HG02885 (cell line): ENCODE measurements at regions not wholly inside any gene's neighbourhood (a gene's known extent, or its start where the extent isn't known, plus 50 kb on each side); places are given as distances from the start of the nearest gene placed in this dataset.

ENCODE experiments used
- ATAC-seq: cut with Tn5 transposase; IDR thresholded peaks from one replicate; pipeline ENCODE4 v1.9.1; 2021; ENCODE audit warnings: mild to moderate bottlenecking; ENCODE audit not compliant: unreplicated experiment, poor library complexity

DNA sequence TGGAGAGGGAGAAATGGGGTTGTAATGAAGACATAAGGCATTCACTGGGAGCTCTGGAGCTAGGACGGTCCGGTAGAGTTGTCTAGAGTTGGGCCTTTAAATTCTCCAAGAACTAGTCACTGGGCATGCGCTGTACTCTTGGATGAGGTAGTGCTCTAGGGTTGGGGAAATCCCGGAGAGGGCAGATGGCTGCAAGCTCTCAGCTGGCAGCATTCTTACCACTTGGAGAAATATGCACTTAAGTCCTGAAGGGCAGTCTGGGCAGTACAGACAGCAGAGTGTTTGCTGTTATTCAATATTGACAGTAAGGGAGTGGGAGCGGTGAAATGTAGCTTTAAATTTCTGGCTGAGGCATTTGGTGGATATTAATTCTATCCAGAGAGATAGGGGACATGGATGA, 214.6 kb downstream of the RDH14 start:
- no peak for ATAC-seq

DNA sequence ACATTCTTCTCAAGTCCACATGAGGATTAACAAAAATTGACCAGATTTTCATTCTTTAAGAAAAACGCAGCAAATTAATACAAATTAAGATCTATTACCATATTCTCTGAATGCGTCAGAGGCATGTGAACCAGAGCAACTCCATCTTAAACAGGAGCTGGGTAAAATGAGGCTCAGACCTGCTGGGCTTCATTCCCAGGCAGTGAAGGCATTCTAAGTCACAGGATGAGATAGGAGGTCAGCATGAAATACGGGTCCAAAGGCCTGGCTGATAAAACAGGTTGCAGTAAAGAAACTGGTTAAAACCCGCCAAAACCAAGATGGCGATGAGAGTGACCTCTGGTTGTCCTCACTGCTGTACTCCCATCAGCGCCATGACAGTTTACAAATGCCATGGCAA, 217.6 kb downstream of the RDH14 start:
- ATAC-seq: no peak

DNA sequence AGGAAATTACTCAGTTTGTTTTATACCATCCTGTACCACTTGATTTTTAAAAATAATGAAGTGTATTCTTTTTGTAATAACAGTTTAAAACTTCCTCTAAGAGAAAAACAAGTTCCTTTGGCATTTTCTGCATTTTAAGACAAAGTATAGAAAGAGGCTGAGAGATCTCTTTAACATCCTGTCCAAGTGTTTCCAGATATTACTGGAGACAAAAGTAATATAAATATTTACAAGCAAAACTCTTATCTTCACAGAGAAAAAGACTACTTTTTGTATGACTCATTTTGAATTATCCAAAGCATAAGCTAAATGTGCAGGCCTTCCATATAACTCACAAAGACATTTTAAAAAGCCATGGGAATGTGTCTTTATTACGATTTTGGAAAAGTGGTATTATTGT, 221.1 kb downstream of the RDH14 start:
- no peak for ATAC-seq

DNA sequence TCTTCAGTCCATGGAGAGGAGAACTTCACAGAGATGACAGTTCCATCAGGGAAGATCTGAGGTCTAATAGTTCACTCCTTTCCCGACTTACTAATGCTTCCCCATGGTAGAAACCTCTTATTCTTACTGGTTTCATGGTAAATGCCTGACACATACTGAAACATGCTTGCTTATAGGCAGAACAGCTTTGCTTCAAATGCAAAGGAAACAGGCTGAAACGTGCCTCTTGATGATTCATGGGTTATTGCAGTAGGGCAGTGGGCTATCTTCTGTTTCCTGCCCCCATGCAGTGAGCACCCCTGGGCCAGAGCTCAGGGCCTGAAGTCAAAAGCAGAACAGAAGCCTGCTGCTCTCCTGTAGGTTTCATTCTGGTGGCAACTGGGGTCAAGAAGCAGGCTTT, 223.5 kb downstream of the RDH14 start:
- ATAC-seq: no peak

DNA sequence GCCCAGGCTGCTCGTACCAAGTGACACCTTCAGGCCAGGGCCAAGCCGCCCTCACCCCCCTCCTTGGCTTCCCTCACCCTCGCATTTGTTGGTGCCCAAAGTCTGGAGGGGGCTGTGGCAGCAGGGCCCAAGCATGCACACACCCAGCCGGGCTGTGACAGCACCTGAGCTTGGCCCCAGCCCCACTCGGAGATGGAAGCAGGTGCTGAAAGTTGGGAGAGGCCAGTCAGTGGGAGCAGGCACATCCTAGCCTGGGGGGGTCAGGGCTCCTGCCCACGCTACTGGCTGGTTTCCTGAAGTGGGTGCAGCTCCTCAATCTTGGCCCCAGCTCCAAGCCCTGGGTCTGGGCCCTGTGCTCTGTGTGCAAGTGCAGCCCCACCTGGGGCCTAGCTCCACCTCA, 228.0 kb downstream of the RDH14 start:
- ATAC-seq: no peak

DNA sequence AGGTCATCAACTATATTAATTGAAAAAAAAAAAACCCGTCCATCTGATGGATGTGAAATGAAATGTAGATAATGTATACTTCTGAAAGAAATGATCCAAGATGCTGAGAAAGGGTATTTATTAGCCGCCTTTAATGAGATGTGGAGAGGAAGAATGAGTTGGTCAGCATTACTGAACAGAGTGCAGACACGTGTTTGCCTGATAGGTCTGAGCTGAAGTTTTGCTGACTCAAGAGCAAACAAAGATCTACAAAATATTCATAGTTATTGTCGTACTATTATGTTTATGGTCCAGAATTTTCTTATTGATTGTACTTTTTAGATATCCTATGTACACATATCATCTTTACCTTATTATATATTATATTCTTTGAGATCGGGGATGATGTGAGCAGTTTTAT, 235.3 kb downstream of the RDH14 start:
- ATAC-seq: no peak

DNA sequence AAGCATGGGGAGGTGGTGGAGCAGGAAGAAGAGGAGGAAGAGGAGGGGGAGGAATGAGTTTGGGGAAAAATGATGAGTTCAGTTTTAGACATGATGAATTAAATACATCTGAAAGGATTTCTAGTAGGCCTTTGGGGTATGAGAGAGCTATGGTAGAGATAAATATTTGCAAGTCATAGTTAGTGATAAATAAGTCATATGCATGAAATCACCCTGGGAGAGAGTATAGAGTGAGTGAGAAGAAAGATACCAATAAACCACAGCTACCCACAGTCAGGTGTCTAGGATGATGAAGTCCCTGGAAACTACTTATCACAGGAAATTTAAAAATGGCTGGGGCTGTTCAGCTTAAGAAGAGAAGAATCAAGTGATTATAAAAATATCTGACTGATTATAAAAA, 240.5 kb downstream of the RDH14 start:
- ATAC-seq: no peak

DNA sequence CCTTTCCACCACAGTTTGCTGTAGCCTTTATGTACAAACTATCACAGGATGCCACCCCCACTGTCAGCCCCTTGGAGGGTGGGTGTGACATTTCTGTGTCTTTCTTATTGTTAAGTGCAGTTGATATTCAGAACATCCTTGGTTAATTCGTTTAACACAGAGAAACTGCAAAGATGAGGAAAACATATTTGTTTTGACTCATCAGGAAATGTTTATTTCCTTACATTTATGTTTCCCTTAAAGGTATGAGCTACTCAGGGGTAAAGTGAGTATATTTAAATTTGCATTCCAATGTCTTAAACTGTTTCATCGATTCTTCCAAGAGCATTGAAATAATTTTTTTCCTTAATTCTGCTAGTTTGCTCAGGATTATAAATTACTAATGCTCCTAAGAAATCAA, 243.4 kb downstream of the RDH14 start:
- no peak for ATAC-seq

DNA sequence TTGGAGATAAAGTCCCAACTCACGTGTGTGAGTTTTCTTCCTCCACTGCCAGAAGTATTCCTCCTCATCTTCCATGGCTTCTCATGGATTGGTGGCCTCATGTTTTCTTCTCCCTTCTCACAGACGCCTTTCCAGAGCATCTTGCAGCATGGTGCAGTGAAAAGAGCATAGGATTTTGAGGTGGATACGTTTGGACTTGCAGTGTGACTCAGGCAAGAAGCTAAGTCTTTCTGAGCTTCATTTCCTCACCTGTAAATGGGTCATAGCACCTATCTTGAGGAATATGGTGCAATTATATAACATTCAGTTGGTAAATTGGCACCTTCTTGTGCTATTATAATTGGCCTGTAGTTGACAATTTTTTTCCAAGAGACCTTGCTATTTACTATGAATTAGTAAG, 247.6 kb downstream of the RDH14 start:
- ATAC-seq: no peak

DNA sequence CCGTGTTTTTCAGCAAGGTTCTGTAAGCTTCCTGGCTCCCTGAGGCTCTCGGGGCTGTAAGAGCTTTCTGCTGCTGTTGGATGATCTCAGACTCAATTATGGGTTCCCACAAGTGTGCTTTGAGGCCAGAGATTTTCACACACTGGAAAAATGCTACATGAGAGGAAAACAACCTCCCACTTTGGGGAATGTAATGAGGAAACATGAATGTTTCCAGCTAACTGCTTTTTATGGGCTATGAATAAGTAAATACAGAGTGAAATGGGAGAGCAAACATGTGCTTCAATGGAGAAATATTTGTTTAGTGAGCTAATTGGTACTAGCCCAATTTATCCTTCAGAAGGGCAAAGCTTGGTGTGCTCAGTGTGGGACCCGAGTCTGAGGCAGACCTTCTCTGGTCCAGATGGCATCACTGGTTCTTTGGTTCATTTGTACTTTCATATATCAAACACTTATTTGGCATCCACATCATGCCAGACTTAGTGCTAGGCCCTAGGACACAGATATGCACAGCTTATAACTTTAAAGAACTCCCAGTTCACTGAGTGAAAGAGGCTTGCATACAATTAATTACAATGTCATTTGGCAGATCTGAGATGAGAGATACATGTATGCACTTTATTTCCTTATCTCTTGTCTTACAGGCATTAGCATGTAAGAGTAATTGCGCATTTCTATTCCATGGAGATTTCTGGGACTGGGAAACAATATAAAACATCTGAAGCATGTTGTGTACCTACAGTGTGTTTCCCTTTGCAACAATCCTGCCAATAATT, 248.8 kb downstream of the RDH14 start:
- ATAC-seq: no peak

DNA sequence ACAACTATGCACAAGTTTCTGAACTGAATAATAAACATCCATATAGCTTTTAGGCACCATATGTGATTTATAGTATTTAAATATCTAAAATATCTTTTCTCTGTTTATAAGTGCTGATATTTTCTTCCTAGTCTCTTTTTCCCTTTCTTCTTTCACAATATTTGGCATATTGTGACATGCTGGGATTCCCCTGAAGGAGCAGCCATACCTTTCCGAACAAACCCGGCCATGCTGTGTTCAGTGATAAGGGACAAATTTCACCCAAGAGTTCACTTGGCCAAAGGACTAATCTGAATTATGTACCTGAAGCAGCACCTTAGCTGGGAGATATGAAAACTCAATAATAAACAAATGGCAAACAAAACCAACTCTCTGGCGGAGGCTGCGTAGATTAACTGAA, 250.8 kb downstream of the RDH14 start:
- no peak for ATAC-seq

DNA sequence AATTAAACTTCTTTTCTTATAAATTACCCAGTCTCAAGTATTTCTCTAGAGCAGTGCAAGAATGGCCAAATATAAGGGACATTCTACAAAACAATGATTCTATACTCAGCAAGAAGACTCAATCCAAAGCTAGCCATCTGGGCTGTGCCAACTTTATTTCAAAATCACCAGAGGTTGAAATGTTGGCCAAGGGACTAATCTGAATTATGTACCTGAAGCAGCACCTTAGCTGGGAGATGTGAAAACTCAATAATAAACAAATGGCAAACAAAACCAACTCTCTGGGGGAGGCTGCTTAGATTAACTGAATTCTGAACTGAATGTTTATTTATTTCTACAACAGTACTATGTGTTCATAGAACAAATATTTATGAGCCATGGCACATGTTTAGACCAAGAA, 251.3 kb downstream of the RDH14 start:
- no peak for ATAC-seq

DNA sequence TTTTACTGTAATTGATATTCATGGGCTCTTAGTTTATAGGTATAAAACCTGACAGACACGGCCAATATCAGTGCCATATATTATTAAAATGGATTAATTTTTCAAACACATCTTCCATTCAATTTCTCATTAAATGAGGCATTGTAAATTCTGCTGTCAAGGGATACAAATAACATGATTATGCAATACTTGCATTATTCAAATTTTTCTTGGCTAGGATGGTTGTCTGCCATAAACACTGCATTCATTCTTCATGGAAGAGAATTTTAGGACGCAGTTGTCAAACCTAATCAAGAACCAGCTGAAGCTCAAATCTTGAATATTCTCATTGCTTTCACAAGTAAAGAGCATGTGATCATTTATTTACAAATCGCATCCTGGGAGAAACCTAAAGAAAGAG, 255.6 kb downstream of the RDH14 start:
- ATAC-seq: no peak

DNA sequence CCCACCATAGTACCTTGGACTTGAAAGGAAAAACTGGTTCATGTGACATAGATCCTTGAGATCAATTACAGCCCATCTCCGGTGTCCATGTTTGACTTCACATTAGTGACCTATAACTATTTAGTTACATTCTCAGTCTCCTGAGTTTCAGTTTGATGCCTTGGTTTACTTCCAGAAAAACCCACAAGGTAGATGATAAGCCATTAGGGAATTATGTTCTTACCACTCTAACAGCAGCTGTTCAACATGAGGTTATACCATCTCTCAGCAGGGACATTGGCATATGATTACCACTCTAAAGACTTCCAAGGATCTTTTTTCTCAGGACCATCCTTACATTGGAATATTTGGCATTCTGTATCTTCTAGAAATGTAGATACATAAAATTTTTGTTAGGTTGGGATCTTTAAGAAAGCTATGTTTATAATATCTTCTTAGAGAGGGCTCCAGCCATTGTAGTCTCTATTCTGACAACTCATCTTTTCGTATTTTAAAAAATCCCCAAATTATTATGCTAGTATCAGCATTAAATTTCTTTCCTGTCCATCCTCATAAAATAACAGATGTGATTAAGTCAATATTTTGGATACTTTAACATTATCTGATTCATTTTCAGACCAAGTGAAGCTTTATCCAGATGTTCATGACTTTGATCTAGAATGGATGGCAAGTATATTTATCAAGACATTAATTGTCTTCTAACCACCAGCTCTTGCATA, 258.9 kb downstream of the RDH14 start:
- no peak for ATAC-seq

DNA sequence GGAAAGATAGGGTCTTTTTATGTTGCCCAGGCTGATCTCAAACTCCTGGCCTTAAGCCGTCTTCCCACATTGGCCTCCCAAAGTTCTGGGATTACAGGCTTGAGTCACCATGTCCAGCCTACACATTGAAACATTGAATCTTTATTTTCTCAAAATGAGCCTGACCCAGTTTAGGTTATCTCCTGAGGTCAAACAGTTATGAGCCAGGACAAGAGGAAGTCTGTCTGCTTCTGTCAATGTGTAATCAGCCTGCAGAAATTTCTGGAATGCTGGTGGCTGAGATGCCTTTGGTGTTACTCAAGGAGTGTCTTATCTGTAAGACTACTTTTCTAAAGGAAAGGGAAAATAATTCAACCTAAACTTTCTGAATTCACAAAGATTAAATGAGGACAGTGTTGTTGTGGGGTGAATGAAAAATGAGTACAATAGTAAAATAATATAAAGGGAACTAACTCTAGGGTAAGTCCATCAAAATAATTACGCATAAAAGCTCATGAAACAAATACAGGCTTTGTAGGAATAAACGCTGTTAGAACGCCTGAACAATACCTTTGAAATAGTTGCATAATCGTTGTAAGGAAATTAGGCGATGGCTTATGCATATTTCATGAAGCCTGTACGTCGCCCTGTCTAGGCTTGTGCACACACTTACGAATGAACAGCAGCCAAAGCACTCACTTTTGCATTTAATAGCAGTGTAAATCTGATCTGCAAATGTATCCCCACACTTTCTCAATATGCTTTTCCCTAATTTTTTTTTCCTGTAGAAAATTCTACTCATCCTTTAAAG, 260.8 kb downstream of the RDH14 start:
- ATAC-seq: no peak

DNA sequence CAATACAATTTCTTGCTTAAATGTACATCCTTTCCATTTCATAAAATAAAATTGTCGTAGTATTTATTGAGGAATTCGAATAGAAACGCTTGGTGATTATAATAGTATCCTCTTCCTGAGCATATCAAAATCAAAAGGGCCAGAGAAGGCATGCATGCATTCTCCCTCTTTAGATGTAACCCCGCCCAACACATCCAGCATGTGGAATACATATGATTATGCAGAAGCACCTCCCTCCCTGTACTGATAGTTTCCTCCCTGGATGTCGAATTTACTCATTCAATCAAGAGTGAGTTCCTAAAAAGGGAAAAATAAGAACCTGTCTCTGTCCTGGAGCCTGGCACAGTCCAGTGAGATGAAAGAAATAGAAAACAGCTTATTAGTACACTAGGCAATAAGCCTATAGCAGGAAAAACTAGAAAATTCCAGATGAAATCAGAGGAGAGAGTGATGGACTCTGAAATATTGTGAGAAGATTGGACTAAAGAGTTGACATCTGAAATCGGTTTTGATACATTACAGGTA, 262.9 kb downstream of the RDH14 start:
- ATAC-seq: no peak

DNA sequence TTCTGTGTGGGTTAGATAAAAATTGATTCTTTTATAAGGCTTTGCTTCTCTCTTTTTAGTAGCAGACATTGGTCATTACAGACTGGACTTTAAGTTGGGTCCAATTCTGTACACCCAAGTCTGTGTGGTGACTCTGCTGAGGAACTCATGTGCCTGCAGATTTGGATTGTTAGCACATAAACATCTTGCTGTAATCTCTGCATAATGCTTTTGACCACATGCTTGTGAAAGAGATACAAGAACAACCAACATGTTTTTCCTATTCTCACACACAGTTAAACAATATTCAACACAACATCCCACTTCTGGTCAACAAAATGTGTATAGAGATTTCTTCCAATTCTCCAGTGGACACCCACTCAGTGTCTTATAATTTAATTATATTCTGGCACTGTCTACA, 270.1 kb downstream of the RDH14 start:
- no peak for ATAC-seq

DNA sequence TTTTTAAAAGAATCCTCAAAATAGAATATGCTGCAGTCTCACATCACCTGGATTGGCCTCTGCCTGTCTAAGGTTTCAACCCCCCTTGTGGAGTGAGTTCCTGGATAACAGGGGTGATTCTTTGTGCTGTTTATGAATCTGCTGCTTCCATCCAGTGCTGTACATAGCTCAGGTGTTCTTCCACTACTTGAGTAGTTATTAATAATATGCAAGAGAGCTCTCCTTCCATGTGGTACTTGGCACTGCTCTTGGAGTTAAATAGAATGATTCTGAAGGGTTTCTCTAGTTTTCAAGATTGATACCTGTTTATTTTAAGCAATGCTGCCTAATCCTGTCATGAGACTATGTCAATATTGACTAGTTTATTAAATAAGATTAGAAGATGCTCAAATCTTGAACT, 273.6 kb downstream of the RDH14 start:
- no peak for ATAC-seq

DNA sequence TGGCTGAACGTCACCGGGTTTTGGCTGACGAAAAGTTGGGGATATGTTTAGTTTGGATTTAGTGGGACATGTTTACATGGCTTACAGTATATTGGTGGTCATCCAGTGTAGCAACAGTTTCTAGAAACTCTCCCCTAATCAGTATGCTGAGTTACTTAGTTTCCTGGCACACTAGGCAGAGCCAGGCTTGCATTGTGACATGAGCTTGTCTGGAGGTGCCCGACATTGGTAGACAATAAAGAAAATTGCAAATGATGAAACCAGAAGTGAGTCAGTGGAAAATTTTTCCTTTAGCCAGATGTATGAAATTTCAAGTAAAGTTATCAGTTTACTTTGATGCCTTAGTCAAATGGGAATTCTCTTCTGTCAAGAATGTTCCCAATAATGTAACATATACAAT, 276.1 kb downstream of the RDH14 start:
- no peak for ATAC-seq

DNA sequence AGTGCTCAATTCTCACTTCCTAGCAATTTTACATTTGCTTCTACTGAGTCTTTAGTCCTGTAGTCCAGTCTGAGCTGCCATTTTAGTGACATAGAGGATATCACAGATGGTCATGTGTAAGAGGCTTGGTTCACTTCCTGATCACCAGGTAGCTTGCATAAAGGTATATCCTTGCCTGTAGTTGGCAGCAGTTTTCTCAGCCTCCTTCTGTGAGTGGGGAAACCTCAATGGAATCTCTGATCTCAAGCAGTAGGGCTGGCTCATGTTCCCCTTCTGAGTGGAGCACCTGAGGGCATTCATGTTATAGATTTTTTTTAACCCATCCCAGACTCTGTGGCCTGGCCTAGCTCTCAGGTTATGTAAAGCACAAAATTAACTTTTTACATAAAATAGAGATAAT, 278.4 kb downstream of the RDH14 start:
- ATAC-seq: no peak

DNA sequence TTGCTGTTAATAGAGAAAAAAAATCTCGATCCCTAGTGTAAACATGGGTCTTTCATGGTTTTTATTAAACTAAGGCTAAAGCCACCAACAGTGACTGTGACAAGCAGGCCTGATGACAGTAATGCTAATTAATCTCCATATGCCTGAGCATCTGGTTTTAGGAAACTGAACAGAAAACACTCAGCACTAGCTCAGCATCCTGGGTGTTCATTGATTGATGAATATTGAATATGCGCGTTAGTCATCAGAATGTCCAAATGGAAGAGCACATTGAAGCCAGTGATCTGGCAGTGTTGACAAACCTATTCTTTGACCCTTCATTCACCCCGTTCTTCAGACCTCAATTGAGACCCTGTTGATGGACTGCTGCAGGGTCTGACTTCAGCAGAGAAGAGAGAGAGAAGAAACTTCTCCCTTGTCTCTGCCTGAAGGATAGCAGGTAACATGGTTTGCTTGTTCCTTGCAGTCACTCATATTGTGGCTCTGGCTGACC, 283.8 kb downstream of the RDH14 start:
- no peak for ATAC-seq
